ENCODE measurements at regions not wholly inside any gene's neighbourhood (a gene's known extent, or its start where the extent isn't known, plus 50 kb on each side); places are given as distances from the start of the nearest gene placed in this dataset.

DNA sequence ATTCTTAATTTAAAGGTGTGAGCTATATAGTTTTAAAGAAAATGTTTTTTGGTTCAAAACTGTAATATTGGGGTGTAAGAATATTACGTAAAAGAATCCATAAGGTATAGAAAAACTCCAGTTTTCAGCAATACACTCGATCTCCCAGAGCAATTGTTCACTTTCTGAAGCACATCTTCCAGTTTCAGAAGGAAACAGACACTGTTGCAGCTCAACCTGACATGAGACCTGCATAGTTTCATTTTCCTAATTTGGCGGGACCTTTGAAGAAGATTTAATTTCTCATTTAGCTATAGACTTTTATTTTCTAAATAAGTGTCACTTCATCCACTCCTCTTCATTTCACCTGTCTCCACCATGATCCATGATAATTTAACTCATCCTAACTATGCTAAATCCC lies 281.5 kb downstream of the HTR1B start:
- Histone ChIP-seq H3K27me3 (ENCODE audit: control insufficient read depth in 3 of 3, insufficient read depth in 3 of 3, low read depth in 1 of 3, low read length in 3 of 3) (no peaks in the 10 kb centered on the region), H3K18ac (ENCODE audit: low read length) (no peak overlapping the region), H3K79me1 (ENCODE audit: low read depth, low read length) (no peaks in the 10 kb centered on the region), H3K9ac (ENCODE audit: low read depth, low read length, poor library complexity) (no peak overlapping the region), H4K8ac (ENCODE audit: low read depth, low read length) (no peak overlapping the region), H2AFZ (ENCODE audit: low read length) (no peak overlapping the region), H3K4me2 (ENCODE audit: insufficient read depth, low read length, poor library complexity, severe bottlenecking) (no peak overlapping the region), H3K27ac (replicated peaks; ENCODE audit: low read length) (no peak overlapping the region), H4K91ac (ENCODE audit: low read depth, low read length, poor library complexity) (no peak overlapping the region), H3K36me3 (replicated peaks in 1 of 2; ENCODE audit: control insufficient read depth in 2 of 2, insufficient read depth in 2 of 2, low read length in 2 of 2) (no peaks in the 10 kb centered on the region), H3K14ac (ENCODE audit: low read length) (no peak overlapping the region), H3K4me3 (ENCODE audit: low read length in 2 of 2) (no peak overlapping the region), H2BK15ac (ENCODE audit: low read length) (no peak overlapping the region), H2BK5ac (ENCODE audit: low read length) (no peak overlapping the region), H2BK120ac (ENCODE audit: low read depth, low read length) (no peak overlapping the region), H3K4ac (ENCODE audit: low read length) (no peak overlapping the region), H2BK12ac (ENCODE audit: low read length) (no peak overlapping the region), H2AK5ac (ENCODE audit: low read depth, low read length) (no peak overlapping the region), H3K4me1 (ENCODE audit: control insufficient read depth in 2 of 2, insufficient read depth in 1 of 2, low read depth in 1 of 2, low read length in 2 of 2) (no peaks in the 10 kb centered on the region), H3K23ac (ENCODE audit: low read depth, low read length, poor library complexity) (no peak overlapping the region), H3K9me3 (replicated peaks in 1 of 2; ENCODE audit: control insufficient read depth in 2 of 2, insufficient read depth in 1 of 2, low read depth in 1 of 2, low read length in 2 of 2) (no peaks in the 10 kb centered on the region)
- no CpG with 5 or more reads among the region's 3 CpGs for WGBS, 2 donors (ENCODE audit: extremely low coverage in 2 of 2, insufficient read length in 2 of 2, insufficient replicate concordance in 1 of 2)
- no peak for DNase-seq (ENCODE audit: low spot score)

DNA sequence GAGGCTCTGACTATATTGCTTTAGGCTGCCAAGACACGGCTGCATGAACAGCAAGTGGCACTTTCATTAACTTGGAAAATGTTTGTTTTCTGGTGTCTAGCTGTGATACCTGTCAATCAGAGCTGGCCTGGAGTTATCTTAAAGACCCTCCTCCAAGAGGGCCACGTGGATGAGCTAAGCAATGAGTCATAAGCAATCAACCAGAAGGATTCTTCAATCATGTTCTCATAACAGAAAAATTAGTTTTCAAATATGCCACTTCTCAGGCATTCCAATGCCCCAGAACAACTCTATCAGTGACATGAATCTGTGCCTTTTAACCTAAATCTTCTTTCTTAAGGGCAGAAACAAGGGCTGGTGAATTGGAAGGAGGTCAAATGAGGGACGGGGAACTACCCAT lies 283.0 kb downstream of the HTR1B start:
- Histone ChIP-seq H3K9me3 (replicated peaks in 1 of 2; ENCODE audit: control insufficient read depth in 2 of 2, insufficient read depth in 1 of 2, low read depth in 1 of 2, low read length in 2 of 2) (no peaks in the 10 kb centered on the region), H3K14ac (ENCODE audit: low read length) (no peak overlapping the region), H3K23ac (ENCODE audit: low read depth, low read length, poor library complexity) (no peak overlapping the region), H4K8ac (ENCODE audit: low read depth, low read length) (no peak overlapping the region), H3K79me1 (ENCODE audit: low read depth, low read length) (no peaks in the 10 kb centered on the region), H3K27me3 (ENCODE audit: control insufficient read depth in 3 of 3, insufficient read depth in 3 of 3, low read depth in 1 of 3, low read length in 3 of 3) (no peaks in the 10 kb centered on the region), H2BK15ac (ENCODE audit: low read length) (no peak overlapping the region), H2BK12ac (ENCODE audit: low read length) (no peak overlapping the region), H2BK120ac (ENCODE audit: low read depth, low read length) (no peak overlapping the region), H3K4me1 (ENCODE audit: control insufficient read depth in 2 of 2, insufficient read depth in 1 of 2, low read depth in 1 of 2, low read length in 2 of 2) (no peaks in the 10 kb centered on the region), H2AK5ac (ENCODE audit: low read depth, low read length) (no peak overlapping the region), H4K91ac (ENCODE audit: low read depth, low read length, poor library complexity) (no peak overlapping the region), H2AFZ (ENCODE audit: low read length) (no peak overlapping the region), H2BK5ac (ENCODE audit: low read length) (no peak overlapping the region), H3K4ac (ENCODE audit: low read length) (no peak overlapping the region), H3K18ac (ENCODE audit: low read length) (no peak overlapping the region), H3K4me3 (ENCODE audit: low read length in 2 of 2) (no peak overlapping the region), H3K9ac (ENCODE audit: low read depth, low read length, poor library complexity) (no peak overlapping the region), H3K36me3 (replicated peaks in 1 of 2; ENCODE audit: control insufficient read depth in 2 of 2, insufficient read depth in 2 of 2, low read length in 2 of 2) (no peaks in the 10 kb centered on the region), H3K4me2 (ENCODE audit: insufficient read depth, low read length, poor library complexity, severe bottlenecking) (no peak overlapping the region), H3K27ac (replicated peaks; ENCODE audit: low read length) (no peak overlapping the region)
- no peak for DNase-seq (ENCODE audit: low spot score)
- no CpG with 5 or more reads among the region's 3 CpGs for WGBS, 2 donors (ENCODE audit: extremely low coverage in 2 of 2, insufficient read length in 2 of 2, insufficient replicate concordance in 1 of 2)

DNA sequence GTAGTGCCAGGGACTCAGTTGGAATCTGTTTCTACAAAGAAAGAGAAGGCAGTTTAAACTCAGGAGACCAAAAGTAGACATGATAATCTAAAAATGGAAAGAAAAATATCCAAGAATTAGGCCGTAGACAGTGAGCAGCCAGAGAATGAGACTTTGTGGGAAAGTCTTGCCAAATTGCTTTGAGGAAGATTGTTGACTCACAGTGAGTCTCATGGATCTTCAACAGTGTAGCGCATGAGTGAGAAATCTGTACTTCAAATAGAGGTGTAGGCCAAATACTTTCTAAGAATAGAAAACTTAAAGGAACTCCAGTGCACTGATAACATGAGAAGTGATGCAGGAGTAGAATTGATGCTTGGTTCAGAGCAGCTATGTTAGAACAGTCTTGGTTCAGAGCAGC lies 284.5 kb downstream of the HTR1B start:
- Histone ChIP-seq H3K4me3 (ENCODE audit: low read length in 2 of 2) (no peak overlapping the region), H3K9me3 (replicated peaks in 1 of 2; ENCODE audit: control insufficient read depth in 2 of 2, insufficient read depth in 1 of 2, low read depth in 1 of 2, low read length in 2 of 2) (no peaks in the 10 kb centered on the region), H2AFZ (ENCODE audit: low read length) (no peak overlapping the region), H3K18ac (ENCODE audit: low read length) (no peak overlapping the region), H4K91ac (ENCODE audit: low read depth, low read length, poor library complexity) (no peak overlapping the region), H2BK12ac (ENCODE audit: low read length) (no peak overlapping the region), H3K4ac (ENCODE audit: low read length) (no peak overlapping the region), H3K79me1 (ENCODE audit: low read depth, low read length) (no peaks in the 10 kb centered on the region), H2BK15ac (ENCODE audit: low read length) (no peak overlapping the region), H3K36me3 (replicated peaks in 1 of 2; ENCODE audit: control insufficient read depth in 2 of 2, insufficient read depth in 2 of 2, low read length in 2 of 2) (no peaks in the 10 kb centered on the region), H3K9ac (ENCODE audit: low read depth, low read length, poor library complexity) (no peak overlapping the region), H2BK120ac (ENCODE audit: low read depth, low read length) (no peak overlapping the region), H2AK5ac (ENCODE audit: low read depth, low read length) (no peak overlapping the region), H3K14ac (ENCODE audit: low read length) (no peak overlapping the region), H2BK5ac (ENCODE audit: low read length) (no peak overlapping the region), H3K27ac (replicated peaks; ENCODE audit: low read length) (no peak overlapping the region), H3K4me1 (ENCODE audit: control insufficient read depth in 2 of 2, insufficient read depth in 1 of 2, low read depth in 1 of 2, low read length in 2 of 2) (no peaks in the 10 kb centered on the region), H3K23ac (ENCODE audit: low read depth, low read length, poor library complexity) (no peak overlapping the region), H4K8ac (ENCODE audit: low read depth, low read length) (no peak overlapping the region), H3K4me2 (ENCODE audit: insufficient read depth, low read length, poor library complexity, severe bottlenecking) (no peak overlapping the region), H3K27me3 (ENCODE audit: control insufficient read depth in 3 of 3, insufficient read depth in 3 of 3, low read depth in 1 of 3, low read length in 3 of 3) (no peaks in the 10 kb centered on the region)
- no peak for DNase-seq (ENCODE audit: low spot score)
- WGBS, 2 donors (ENCODE audit: extremely low coverage in 2 of 2, insufficient read length in 2 of 2, insufficient replicate concordance in 1 of 2), result no CpG with 5 or more reads among the region's 2 CpGs

DNA sequence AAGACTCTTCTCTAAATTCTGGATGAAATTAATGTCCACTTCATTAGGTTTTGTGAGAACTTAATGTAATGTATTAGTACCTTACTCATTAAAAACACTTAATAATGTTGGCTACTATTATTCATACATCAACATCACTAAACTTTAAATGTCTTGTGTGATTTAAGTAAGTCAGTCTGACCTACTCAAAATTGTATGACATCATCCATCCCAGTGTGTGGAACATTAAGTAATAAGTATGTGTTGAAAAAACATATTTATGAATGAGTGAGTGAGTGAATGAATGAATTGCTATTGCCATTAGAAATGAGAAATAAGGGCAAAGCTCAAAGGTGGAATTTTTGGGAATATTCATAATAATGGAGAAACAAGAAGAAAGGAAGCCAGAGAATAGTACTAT lies 285.8 kb downstream of the HTR1B start:
- Histone ChIP-seq H3K4me1 (ENCODE audit: control insufficient read depth in 2 of 2, insufficient read depth in 1 of 2, low read depth in 1 of 2, low read length in 2 of 2) (no peaks in the 10 kb centered on the region), H2AFZ (ENCODE audit: low read length) (no peak overlapping the region)

More for the DNA sequence above, 285.8 kb downstream of the HTR1B start:
- Histone ChIP-seq H4K8ac (ENCODE audit: low read depth, low read length) (no peak overlapping the region), H3K9me3 (replicated peaks in 1 of 2; ENCODE audit: control insufficient read depth in 2 of 2, insufficient read depth in 1 of 2, low read depth in 1 of 2, low read length in 2 of 2) (no peaks in the 10 kb centered on the region), H3K27me3 (ENCODE audit: control insufficient read depth in 3 of 3, insufficient read depth in 3 of 3, low read depth in 1 of 3, low read length in 3 of 3) (no peaks in the 10 kb centered on the region), H3K23ac (ENCODE audit: low read depth, low read length, poor library complexity) (no peak overlapping the region), H2BK5ac (ENCODE audit: low read length) (no peak overlapping the region), H2BK12ac (ENCODE audit: low read length) (no peak overlapping the region), H3K4ac (ENCODE audit: low read length) (no peak overlapping the region), H3K14ac (ENCODE audit: low read length) (no peak overlapping the region), H2BK15ac (ENCODE audit: low read length) (no peak overlapping the region), H3K4me3 (ENCODE audit: low read length in 2 of 2) (no peak overlapping the region), H3K18ac (ENCODE audit: low read length) (no peak overlapping the region), H4K91ac (ENCODE audit: low read depth, low read length, poor library complexity) (no peak overlapping the region), H3K36me3 (replicated peaks in 1 of 2; ENCODE audit: control insufficient read depth in 2 of 2, insufficient read depth in 2 of 2, low read length in 2 of 2) (no peaks in the 10 kb centered on the region), H3K27ac (replicated peaks; ENCODE audit: low read length) (no peak overlapping the region), H2AK5ac (ENCODE audit: low read depth, low read length) (no peak overlapping the region), H3K9ac (ENCODE audit: low read depth, low read length, poor library complexity) (no peak overlapping the region), H3K79me1 (ENCODE audit: low read depth, low read length) (no peaks in the 10 kb centered on the region), H2BK120ac (ENCODE audit: low read depth, low read length) (no peak overlapping the region), H3K4me2 (ENCODE audit: insufficient read depth, low read length, poor library complexity, severe bottlenecking) (no peak overlapping the region)
- DNase-seq (ENCODE audit: low spot score), result no peak

Measured in neuronal stem cell (in vitro differentiated cells).